ENCODE measurements at regions not wholly inside any gene's neighbourhood (a gene's known extent, or its start where the extent isn't known, plus 50 kb on each side); places are given as distances from the start of the nearest gene placed in this dataset.
"Not testable (repeated sequence)": the region's sequence is repeated elsewhere in the genome, so short reads cannot be mapped to it uniquely, and the experiment has no call there.

- intact Hi-C loops (cut with micrococcal nuclease; ENCODE audit: unreplicated experiment) (no loop called here), in situ Hi-C loops (cut with MboI) (no loop called here)
- Histone ChIP-seq H2AFZ (ENCODE audit: control insufficient read depth, low read depth, low read length) (no peak overlapping the region), H3K27me3 (replicated peaks in 1 of 2; ENCODE audit: control insufficient read depth in 2 of 2, insufficient read depth in 2 of 2, low read length in 1 of 2) (peaks cover 1 to 2% of the 10 kb centered on the region in 2 experiments; a peak in 1 of 4 replicates), H3K27ac (ENCODE audit: control insufficient read depth, insufficient read depth) (no peak overlapping the region), H4K20me1 (ENCODE audit: control insufficient read depth, insufficient read depth) (no peaks in the 10 kb centered on the region), H3K9ac (ENCODE audit: control insufficient read depth, insufficient read depth, low read length) (no peak overlapping the region), H3K4me2 (ENCODE audit: control insufficient read depth, insufficient read depth) (no peak overlapping the region), H3K79me2 (ENCODE audit: control insufficient read depth, insufficient read depth, low read length) (no peaks in the 10 kb centered on the region), H3K36me3 (ENCODE audit: control insufficient read depth in 2 of 2, insufficient read depth in 2 of 2, low read length in 1 of 2) (no peaks in the 10 kb centered on the region), H3K4me3 (no peak overlapping the region; the same call in 1 of the 2 replicates), H3K4me1 (ENCODE audit: control insufficient read depth, insufficient read depth, low read length) (no peaks in the 10 kb centered on the region), H3K9me3 (replicated peaks; ENCODE audit: control insufficient read depth, insufficient read depth, low read length) (no peaks in the 10 kb centered on the region; the same call in 2 of the 3 replicates)
- SMC1A ChIA-PET (ENCODE audit: uncharacterized antibody, unreplicated experiment) = no interaction called here
- TF ChIP-seq NFIC (IDR thresholded peaks at IDR 0.05; ENCODE audit: low read depth, low read length) (no peak), CHD4 (IDR thresholded peaks at IDR 0.05) (no peak), FOXM1 (IDR thresholded peaks at IDR 0.05; ENCODE audit: low read depth, low read length) (no peak)
- TF ChIP-seq, protein P1, sequence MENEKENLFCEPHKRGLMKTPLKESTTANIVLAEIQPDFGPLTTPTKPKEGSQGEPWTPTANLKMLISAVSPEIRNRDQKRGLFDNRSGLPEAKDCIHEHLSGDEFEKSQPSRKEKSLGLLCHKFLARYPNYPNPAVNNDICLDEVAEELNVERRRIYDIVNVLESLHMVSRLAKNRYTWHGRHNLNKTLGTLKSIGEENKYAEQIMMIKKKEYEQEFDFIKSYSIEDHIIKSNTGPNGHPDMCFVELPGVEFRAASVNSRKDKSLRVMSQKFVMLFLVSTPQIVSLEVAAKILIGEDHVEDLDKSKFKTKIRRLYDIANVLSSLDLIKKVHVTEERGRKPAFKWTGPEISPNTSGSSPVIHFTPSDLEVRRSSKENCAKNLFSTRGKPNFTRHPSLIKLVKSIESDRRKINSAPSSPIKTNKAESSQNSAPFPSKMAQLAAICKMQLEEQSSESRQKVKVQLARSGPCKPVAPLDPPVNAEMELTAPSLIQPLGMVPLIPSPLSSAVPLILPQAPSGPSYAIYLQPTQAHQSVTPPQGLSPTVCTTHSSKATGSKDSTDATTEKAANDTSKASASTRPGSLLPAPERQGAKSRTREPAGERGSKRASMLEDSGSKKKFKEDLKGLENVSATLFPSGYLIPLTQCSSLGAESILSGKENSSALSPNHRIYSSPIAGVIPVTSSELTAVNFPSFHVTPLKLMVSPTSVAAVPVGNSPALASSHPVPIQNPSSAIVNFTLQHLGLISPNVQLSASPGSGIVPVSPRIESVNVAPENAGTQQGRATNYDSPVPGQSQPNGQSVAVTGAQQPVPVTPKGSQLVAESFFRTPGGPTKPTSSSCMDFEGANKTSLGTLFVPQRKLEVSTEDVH (IDR thresholded peaks at IDR 0.05; ENCODE audit: low read depth, partially characterized antibody) = no peak
- CTCF ChIA-PET = no interaction called here
- RAD21 ChIA-PET (ENCODE audit: unreplicated experiment) = no interaction called here
- 69% methylated on average over 3 of the region's 4 CpGs for WGBS (ENCODE audit: insufficient coverage, insufficient replicate concordance, low lambda C conversion rate, missing lambda C conversion rate)
- no peak for FAIRE-seq
- ATAC-seq = no peak
- POLR2A ChIA-PET = no interaction called here
- no peak for DNase-seq (ENCODE audit: low read depth, low spot score)
- no TSS peak for BruUV-seq (replicated peaks)
Observed at GRCh38 chr6:865846-866245, 172.9 kb upstream of the EXOC2 start.

GRCh38 chr6:863831-864230 lies 170.9 kb upstream of the EXOC2 start:
- no peaks in the 10 kb centered on the region for H3K79me2 ChIP-seq (ENCODE audit: control insufficient read depth, insufficient read depth, low read length)
- BruUV-seq (replicated peaks) = no TSS peak
- H4K20me1 ChIP-seq (ENCODE audit: control insufficient read depth, insufficient read depth) = no peaks in the 10 kb centered on the region
- ChIA-PET POLR2A (no interaction called here), RAD21 (ENCODE audit: unreplicated experiment) (no interaction called here), SMC1A (ENCODE audit: uncharacterized antibody, unreplicated experiment) (no interaction called here), CTCF (no interaction called here)
- no peak for ATAC-seq
- no peak for DNase-seq (ENCODE audit: low read depth, low spot score)
- no peak for FAIRE-seq
- H3K4me3 ChIP-seq = no peak overlapping the region
- H3K9me3 ChIP-seq (replicated peaks; ENCODE audit: control insufficient read depth, insufficient read depth, low read length) = no peaks in the 10 kb centered on the region
- H3K4me1 ChIP-seq (ENCODE audit: control insufficient read depth, insufficient read depth, low read length) = no peaks in the 10 kb centered on the region
- 8% methylated on average over 2 of the region's 2 CpGs for WGBS (ENCODE audit: insufficient coverage, insufficient replicate concordance, low lambda C conversion rate, missing lambda C conversion rate)
- H3K9ac ChIP-seq (ENCODE audit: control insufficient read depth, insufficient read depth, low read length) = no peak overlapping the region
- H2AFZ ChIP-seq (ENCODE audit: control insufficient read depth, low read depth, low read length) = no peak overlapping the region
- in situ Hi-C loops (cut with MboI) = no loop called here
- H3K36me3 ChIP-seq (ENCODE audit: control insufficient read depth in 2 of 2, insufficient read depth in 2 of 2, low read length in 1 of 2) = no peaks in the 10 kb centered on the region
- TF ChIP-seq CREB1 (IDR thresholded peaks at IDR 0.05; ENCODE audit: low read depth) (no peak), NFXL1 (IDR thresholded peaks at IDR 0.05; ENCODE audit: borderline replicate concordance) (no peak)
- no peak overlapping the region for H3K27ac ChIP-seq (ENCODE audit: control insufficient read depth, insufficient read depth)
- H3K27me3 ChIP-seq (replicated peaks in 1 of 2; ENCODE audit: control insufficient read depth in 2 of 2, insufficient read depth in 2 of 2, low read length in 1 of 2) = peaks cover 1 to 2% of the 10 kb centered on the region in 2 experiments; a peak in 2 of 4 replicates
- intact Hi-C loops (cut with micrococcal nuclease; ENCODE audit: unreplicated experiment) = no loop called here
- H3K4me2 ChIP-seq (ENCODE audit: control insufficient read depth, insufficient read depth) = no peak overlapping the region

DNA sequence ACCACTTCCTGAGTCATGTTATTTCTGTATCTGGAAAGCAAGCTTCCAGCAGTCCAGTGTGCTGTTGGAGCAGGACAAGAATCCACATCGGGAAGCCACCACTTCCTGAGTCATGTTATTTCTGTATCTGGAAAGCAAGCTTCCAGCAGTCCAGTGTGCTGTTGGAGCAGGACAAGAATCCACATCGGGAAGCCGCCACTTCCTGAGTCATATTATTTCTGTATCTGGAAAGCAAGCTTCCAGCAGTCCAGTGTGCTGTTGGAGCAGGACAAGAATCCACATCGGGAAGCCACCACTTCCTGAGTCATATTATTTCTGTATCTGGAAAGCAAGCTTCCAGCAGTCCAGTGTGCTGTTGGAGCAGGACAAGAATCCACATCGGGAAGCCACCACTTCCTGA lies 170.2 kb upstream of the EXOC2 start:
- no CpG with 5 or more reads among the region's 5 CpGs for WGBS (ENCODE audit: insufficient coverage, insufficient replicate concordance, low lambda C conversion rate, missing lambda C conversion rate)
- H4K20me1 ChIP-seq (ENCODE audit: control insufficient read depth, insufficient read depth); POLR2A ChIA-PET; intact Hi-C loops (cut with micrococcal nuclease; ENCODE audit: unreplicated experiment); CTCF ChIA-PET; in situ Hi-C loops (cut with MboI); H3K4me1 ChIP-seq (ENCODE audit: control insufficient read depth, insufficient read depth, low read length); H3K27ac ChIP-seq (ENCODE audit: control insufficient read depth, insufficient read depth); H3K79me2 ChIP-seq (ENCODE audit: control insufficient read depth, insufficient read depth, low read length); RAD21 ChIA-PET (ENCODE audit: unreplicated experiment); H3K27me3 ChIP-seq (replicated peaks in 1 of 2; ENCODE audit: control insufficient read depth in 2 of 2, insufficient read depth in 2 of 2, low read length in 1 of 2); BruUV-seq (replicated peaks); DNase-seq (ENCODE audit: low read depth, low spot score); ATAC-seq; FAIRE-seq; H3K9me3 ChIP-seq (replicated peaks; ENCODE audit: control insufficient read depth, insufficient read depth, low read length); SMC1A ChIA-PET (ENCODE audit: uncharacterized antibody, unreplicated experiment); H3K36me3 ChIP-seq (ENCODE audit: control insufficient read depth in 2 of 2, insufficient read depth in 2 of 2, low read length in 1 of 2); H3K9ac ChIP-seq (ENCODE audit: control insufficient read depth, insufficient read depth, low read length); H3K4me2 ChIP-seq (ENCODE audit: control insufficient read depth, insufficient read depth); H2AFZ ChIP-seq (ENCODE audit: control insufficient read depth, low read depth, low read length); H3K4me3 ChIP-seq: not testable (repeated sequence)

All from GM12878 (cell line).